ENCODE measurements at regions not wholly inside any gene's neighbourhood (a gene's known extent, or its start where the extent isn't known, plus 50 kb on each side); places are given as distances from the start of the nearest gene placed in this dataset.

GRCh38 chr4:126144543-126145237 lies 829.9 kb downstream of the FAT4 start:
- Histone ChIP-seq H3K79me2 (ENCODE audit: insufficient read depth, low read length) (no peaks in the 10 kb centered on the region), H3K9ac (ENCODE audit: insufficient read depth, low read depth, low read length) (no peak overlapping the region), H3K4me3 (replicated peaks in 1 of 3; ENCODE audit: insufficient read depth in 1 of 3, low read depth in 2 of 3, low read length in 3 of 3) (no peak overlapping the region), H2AFZ (ENCODE audit: low read length) (no peak overlapping the region), H3K4me2 (ENCODE audit: low read depth, low read length) (no peak overlapping the region), H3K9me3 (ENCODE audit: low read length) (no peaks in the 10 kb centered on the region), H3K4me1 (ENCODE audit: insufficient read depth, low read length) (no peaks in the 10 kb centered on the region), H3K27ac (ENCODE audit: extremely low read length, insufficient read depth, low read length) (no peak overlapping the region), H3K27me3 (ENCODE audit: control insufficient read depth in 1 of 2, insufficient read depth in 2 of 2, low read length in 2 of 2) (no peaks in the 10 kb centered on the region), H3K36me3 (replicated peaks in 1 of 2; ENCODE audit: control insufficient read depth in 1 of 2, insufficient read depth in 2 of 2, low read length in 2 of 2) (no peaks in the 10 kb centered on the region), H4K20me1 (ENCODE audit: insufficient read depth, low read length) (no peaks in the 10 kb centered on the region)
- no TSS peak for BruUV-seq (replicated peaks)
- ATAC-seq (no peak), FAIRE-seq (no peak), DNase-seq (ENCODE audit: low spot score) (no peak)
- WGBS (ENCODE audit: low lambda C conversion rate): 0% methylated on average over 1 of the region's 1 CpG
- TF ChIP-seq TGIF2 (CRISPR knock-in tag; IDR thresholded peaks at IDR 0.05) (no peak), POLR2A (IDR thresholded peaks at IDR 0.05; ENCODE audit: insufficient read depth in 1 of 2, low read depth in 2 of 2, low read length in 2 of 2) (no peak), YEATS2 (CRISPR knock-in tag; IDR thresholded peaks at IDR 0.05; ENCODE audit: borderline replicate concordance) (no peak), TERF1 (CRISPR knock-in tag; IDR thresholded peaks at IDR 0.05) (no peak), AHR (CRISPR knock-in tag; IDR thresholded peaks at IDR 0.05) (no peak), KLF9 (CRISPR knock-in tag; IDR thresholded peaks at IDR 0.05; ENCODE audit: low read depth) (no peak), KDM1A (CRISPR knock-in tag; IDR thresholded peaks at IDR 0.05) (no peak), ZNF768 (CRISPR knock-in tag; IDR thresholded peaks at IDR 0.05) (no peak), DPF2 (CRISPR knock-in tag; IDR thresholded peaks at IDR 0.05; ENCODE audit: borderline replicate concordance, low read depth) (no peak), MZF1 (CRISPR knock-in tag; IDR thresholded peaks at IDR 0.05; ENCODE audit: borderline replicate concordance) (no peak), ZNF530 (CRISPR knock-in tag; IDR thresholded peaks at IDR 0.05; ENCODE audit: low read depth) (no peak), KDM4B (CRISPR knock-in tag; IDR thresholded peaks at IDR 0.05) (no peak), SRSF1 (optimal IDR thresholded peaks at IDR 0.05; ENCODE audit: low read depth, low read length) (no peak), RAD51 (IDR thresholded peaks at IDR 0.05; ENCODE audit: borderline replicate concordance) (no peak)
- ChIA-PET CTCF (ENCODE audit: low intra/inter-chr PET ratio, low total read pairs) (no interaction called here), POLR2A (no interaction called here)
- intact Hi-C loops (cut with micrococcal nuclease; ENCODE audit: unreplicated experiment): no loop called here
- in situ Hi-C loops (cut with HindIII; ENCODE audit: extremely low pct_ligation_motif_present, low pct_unique_long_range_greater_than_20kb): no loop called here
